GM18511 (cell line): ENCODE measurements at regions not wholly inside any gene's neighbourhood (a gene's known extent, or its start where the extent isn't known, plus 50 kb on each side); places are given as distances from the start of the nearest gene placed in this dataset.
"Not testable (repeated sequence)": the region's sequence is repeated elsewhere in the genome, so short reads cannot be mapped to it uniquely, and the experiment has no call there.

Experiments used
- ATAC-seq: cut with Tn5 transposase; IDR thresholded peaks from one replicate; pipeline ENCODE4 v1.9.1; 2021; ENCODE audit warnings: mild to moderate bottlenecking, moderate library complexity; ENCODE audit not compliant: unreplicated experiment

DNA sequence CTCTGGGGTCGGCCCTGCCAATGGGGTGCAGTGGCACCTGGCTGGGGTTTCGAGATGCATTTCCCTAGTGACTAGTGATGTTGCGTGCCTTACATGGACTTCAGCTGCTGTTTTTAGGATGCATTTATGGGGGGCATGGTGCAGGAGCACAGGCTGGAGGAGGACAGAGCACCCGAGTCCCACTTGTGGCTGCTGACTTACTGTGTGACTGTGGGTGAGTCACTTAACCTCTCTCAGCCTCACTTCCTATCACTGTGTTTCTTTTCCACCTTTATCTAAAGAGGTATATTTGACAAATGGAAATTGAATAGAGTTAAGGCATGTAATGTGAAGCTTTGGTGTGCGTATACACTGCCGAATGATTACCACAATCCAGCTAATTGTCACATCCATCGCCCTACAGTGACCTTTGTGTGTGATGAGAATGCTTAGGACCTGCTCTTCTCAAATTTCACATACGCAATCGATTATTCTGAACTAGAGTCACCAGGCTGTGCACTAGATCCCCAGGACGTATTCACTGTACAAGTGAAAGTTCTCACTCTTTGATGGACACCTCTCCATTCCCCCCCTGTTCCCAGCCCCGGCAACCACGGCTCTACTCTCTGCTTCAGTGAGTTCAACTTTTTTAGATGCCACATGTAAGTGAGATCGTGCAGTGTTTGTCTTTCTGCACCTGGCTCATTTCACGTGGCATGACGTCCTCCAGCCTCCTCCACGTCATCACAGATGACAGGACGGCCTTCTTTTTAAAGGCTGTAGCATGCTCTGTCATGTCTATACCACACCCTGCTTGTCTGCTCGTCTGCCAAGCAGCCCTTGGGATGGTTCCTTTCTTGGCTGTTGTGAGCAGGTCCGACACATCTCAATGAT is 202.3 kb downstream of the NPIPB11 start:
- not testable (repeated sequence) for ATAC-seq

DNA sequence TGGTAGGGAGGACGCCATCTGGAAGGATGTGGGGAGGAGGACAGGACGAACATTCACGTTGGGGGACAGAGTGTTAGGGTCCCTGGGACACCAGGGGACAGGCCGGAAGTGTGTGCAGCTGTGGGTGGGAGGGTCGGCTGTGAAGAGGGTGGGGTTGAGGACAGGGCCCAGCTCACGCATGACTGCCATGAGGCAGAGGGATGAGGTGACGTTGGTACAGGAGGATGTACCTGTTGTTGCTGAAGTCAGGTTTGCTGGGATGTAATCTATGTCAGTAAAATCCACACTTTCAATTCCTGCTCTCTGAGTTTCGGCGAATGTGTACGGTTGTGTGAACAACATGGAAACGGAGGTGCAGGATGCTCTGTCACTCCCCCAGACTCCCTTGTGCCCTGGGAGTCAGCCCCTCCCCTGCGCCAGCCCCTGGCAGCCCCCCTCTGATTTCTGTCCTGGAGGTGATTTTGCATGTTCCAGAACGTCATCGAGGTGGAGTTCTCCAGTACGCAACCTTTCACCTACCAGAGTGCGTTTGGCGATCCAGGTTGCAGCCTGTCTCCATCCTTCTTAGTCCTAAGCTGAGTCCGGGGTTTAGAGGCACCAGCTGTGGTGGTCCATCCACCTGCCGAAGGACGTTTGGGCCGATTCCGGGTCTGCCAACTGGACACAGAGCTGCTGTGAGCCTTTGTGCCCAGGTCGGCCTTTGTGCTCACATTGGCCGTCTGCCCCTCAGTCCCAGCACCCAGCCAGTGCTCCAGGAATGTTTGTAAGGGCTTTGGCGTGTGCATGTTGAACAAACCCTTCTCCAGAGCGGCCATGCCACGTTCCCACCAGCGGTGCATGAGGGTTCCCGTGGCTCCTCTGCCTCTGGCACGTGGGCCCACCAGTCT is 203.2 kb downstream of the NPIPB11 start:
- not testable (repeated sequence) for ATAC-seq

DNA sequence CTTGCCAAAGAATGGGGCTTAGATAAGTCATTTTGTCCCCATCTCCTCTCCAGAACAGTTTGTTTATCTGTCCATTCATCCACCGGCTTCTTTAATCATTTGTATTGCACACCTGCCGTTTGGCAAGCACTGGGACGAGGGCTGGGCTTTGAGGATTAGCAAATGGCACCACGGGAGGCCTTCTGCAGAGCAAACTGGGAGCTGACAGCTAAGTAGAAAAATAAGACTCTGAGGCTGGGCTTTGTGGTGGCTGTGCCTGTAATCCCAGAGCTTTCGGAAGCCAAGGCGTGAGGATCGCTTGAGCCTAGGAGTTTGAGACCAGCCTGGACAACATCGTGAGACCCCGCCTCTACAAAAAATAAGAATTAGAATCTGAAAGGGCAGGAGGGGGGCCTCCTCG is 203.9 kb downstream of the NPIPB11 start:
- not testable (repeated sequence) for ATAC-seq

DNA sequence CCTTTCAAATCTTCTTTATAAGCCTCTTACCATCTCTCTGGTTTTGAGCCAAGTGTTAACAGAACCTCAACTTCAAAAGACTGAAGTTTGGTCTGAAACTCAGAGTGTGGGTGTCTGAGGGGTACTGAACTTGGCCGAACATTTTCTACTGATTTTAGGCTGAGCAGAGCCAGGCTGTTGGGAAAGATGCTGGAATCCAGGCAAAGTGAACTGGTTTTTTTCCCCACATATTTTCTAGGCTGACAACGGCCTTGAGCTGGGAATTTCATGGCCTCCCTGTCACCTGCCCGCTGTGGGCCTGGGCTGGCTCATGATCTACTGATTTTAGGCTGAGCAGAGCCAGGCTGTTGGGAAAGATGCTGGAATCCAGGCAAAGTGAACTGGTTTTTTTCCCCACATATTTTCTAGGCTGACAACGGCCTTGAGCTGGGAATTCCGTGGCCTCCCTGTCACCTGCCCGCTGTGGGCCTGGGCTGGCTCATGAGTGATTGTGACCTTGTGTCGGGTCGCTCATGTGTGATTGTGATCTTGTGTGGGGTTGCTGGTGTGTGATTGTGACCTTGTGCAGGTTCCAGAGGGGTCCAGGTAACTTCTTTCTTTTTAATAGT is 204.4 kb downstream of the NPIPB11 start:
- ATAC-seq: not testable (repeated sequence)

DNA sequence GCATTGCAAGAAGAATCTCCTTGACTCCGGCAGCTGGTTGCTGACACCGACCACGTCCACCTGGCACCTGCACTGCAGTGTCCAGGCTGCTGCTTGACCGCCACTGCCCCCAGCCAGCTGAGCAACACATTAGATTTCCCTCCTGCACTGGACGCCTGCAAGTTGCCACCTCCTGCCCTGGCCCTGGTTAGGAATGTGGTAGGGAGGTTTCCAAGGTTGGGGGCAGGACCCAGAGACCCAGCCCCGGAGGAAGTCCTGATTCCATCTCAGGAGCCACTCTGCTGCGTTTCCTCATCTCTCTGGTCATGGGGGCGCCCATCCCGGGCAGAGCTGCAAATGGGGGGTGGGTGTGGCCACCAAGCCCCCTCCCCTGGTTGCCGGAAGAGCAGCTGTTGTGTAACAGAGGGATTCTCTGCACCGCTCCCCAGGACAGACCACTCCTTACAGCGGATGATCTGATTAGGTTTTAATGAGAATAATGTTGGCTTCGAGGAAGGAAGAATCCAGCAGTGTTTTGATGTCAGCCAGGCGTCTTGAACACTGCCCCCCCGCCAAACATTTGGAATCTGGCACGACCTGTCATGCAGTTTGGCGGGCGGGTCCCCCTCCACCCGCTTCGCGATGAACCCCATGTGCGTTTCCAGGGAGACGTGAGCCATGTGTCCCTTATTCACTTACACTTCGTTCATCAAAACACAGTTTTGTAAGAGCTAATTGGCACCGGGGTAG is 205.1 kb downstream of the NPIPB11 start:
- ATAC-seq: not testable (repeated sequence)

DNA sequence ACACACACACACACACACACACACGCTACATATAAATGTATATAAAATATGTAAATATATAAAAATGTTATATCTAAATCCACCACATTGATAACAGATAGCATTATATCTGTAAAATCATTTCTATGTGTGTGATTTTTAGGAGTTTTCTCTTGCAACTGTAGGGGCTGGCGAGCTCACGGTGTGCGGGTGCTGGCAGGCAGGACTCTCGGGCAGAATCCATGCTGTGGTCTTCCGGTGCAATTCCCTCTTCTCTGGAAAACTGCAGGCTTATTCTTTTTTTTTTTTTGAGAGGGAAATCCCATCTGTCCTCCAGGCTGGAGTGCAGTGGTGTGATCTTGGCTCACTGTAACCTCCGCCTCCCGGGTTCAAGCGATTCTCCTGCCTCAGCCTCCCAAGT is 205.8 kb downstream of the NPIPB11 start:
- not testable (repeated sequence) for ATAC-seq

DNA sequence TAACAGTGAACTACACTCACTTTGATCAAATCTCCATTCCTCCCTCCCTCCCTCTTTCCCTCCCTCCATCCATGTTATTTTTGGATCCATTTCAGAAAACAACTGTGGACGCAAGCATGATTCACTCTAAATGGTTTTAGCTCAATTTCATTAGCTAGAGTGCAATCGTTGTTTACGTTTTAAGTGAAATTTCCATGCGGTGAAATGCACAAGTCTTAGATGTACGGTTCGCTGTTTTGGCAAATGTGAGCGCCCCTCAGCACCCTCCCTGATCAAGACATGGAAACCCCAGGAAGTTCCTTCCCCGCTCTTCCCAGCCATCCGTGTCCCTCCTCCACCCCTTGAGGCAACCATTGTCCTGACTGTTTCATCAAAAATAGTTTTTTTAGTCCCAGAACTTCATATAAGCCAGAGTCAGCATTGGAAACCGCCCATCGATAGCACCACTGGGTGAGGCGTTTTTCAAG is 206.3 kb downstream of the NPIPB11 start:
- ATAC-seq: not testable (repeated sequence)

DNA sequence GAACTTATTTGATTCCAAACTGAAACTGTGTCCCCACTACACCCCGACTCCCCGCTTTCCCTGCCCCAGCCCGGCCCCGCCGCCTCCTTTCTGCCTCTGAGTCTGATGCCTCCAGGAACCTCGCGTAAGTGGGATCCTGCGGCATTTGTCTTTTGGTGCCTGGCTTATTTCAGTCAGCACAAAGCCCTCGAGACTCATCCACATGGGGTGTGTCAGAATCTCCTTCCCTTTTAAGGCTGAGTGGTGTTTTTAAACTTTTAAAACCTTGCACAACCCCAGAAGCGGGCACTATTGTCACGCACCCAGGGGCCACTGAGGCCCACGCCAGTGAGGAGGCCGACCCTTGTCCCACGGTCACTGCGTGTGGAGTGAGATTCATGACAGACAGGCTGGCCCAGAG is 206.9 kb downstream of the NPIPB11 start:
- ATAC-seq: not testable (repeated sequence)

DNA sequence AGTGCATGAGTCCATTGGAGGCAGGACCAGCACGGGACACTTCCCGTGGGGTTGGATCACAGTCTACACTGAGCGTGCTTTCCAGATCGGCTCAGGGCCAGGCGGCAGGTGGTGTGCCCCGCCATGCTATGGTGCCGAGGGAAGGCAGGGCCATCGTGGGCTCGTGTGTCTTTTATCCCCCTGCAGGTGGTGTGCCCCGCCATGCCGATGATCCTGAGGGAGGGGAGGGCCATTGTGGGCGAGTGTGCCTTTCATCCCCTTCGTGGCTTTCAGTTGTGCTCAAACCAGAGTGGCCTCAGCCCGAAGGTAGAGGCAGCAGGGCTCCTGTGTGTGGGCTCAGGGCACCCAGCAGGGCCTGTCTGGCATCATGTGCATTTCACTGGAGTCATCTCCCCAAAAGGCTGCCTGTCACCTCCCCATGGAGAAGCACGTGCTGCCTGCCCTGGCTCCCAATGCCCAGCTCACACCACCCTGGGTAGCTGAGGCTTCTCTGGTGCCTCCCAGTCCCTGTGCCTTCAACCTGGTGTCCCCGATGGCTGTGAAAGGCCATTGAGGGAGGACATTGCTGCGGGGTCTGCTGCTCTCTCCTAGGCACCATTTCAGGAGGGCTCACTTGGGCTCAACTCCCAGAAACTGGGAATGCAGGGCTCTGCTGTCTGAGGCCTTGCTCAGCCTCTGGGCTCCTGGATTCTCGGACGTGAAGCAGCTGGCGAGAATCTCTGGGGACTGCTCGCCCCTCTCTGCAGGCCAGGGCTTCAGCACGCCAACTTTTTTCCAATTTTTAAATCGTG is 207.6 kb downstream of the NPIPB11 start:
- no peak for ATAC-seq

DNA sequence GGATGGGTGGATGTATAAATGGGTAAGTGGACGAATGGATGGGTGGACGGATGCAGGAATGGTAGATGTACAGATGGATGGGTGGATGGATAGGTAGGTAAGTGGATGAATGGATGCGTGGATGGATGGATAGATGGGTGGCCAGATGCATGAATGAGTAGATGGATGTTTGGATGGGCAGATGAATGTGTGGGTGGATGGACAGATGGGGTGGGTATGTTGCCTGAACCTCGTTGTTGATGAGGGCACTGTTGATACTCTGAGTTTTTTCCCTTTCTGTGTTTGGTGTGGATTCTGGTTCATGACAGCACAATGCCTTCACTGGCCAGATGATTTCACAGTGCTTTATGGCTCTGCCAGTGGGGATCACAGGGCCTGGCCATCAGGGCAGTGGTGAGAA is 208.3 kb downstream of the NPIPB11 start:
- no peak for ATAC-seq

DNA sequence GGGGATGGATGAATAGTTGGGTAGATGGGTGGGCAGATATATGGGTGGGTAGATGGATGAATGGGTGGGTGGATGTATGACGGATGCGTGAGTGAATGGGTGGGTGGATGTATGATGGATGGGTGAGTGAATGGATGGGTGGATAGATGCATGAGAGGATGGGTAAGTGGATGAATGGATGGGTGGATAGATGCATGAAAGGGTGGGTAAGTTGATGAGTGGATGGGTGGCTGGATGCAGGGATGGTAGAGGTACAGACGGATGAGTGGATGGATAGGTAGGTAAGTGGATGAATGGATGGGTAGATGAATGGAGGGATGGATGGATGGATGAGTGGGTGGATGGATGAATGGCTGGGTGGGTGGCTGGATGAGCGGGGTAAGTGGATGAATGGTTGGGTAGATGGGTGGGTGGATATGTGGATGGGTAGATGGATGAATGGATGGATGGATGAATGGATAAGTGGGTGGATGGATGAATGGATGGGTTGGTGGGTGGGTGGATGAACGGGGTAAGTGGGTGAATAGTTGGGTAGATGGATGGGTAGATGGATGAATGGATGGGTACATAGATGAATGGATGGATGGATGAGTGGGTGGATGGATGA is 208.9 kb downstream of the NPIPB11 start:
- ATAC-seq: not testable (repeated sequence)

DNA sequence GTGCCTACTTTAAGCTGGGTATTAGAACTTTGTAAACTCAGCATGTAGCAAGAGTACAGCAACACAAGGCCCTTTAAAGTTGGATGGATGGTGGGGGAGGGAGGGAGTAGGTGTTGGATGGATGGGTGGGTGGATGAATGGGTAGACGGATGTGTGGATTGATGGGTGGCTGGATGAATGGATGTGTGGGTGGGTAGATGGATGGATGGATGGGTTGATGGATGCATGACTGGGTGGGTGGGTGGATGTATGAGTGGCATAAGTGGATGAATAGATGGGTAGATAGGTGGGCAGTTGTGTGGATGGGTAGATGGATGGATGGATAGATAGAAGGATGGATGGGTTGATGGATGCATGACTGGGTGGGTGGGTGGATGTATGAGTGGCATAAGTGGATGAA is 209.8 kb downstream of the NPIPB11 start:
- not testable (repeated sequence) for ATAC-seq

DNA sequence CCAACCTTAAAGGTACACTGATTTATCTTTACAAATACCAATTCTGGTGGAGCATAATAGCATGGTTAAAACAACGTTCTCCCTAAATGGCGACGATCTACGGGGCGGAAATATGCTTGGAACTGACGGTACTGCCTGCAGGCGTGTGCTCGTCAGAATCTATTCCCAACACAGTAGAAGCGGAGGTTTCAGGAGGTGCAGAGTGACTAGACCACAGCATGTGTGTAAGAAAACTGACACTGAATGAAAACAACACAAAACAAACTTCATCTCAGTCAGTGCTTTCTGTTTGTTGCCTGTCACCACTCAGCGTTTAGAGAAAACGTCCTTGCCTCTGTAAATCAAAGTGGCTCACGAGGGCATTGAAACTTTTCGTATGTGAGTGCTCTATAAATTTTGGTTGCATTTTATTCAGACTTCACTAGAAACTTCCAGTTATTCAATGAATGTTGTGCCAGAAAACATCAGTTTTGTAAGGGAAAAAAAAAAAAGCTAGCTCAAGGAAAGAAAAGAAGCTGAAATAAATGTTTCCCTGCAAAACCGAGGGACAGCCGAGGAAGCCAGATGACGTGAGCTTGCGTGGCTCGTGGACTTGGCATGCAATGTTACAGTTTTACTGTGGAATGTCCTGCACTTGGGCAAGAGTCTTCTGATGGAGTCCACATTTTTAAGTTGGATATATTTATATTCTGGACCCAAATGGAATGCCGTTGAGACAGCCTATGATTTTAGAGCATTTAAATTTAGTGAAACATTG is 210.4 kb downstream of the LAT start:
- not testable (repeated sequence) for ATAC-seq

DNA sequence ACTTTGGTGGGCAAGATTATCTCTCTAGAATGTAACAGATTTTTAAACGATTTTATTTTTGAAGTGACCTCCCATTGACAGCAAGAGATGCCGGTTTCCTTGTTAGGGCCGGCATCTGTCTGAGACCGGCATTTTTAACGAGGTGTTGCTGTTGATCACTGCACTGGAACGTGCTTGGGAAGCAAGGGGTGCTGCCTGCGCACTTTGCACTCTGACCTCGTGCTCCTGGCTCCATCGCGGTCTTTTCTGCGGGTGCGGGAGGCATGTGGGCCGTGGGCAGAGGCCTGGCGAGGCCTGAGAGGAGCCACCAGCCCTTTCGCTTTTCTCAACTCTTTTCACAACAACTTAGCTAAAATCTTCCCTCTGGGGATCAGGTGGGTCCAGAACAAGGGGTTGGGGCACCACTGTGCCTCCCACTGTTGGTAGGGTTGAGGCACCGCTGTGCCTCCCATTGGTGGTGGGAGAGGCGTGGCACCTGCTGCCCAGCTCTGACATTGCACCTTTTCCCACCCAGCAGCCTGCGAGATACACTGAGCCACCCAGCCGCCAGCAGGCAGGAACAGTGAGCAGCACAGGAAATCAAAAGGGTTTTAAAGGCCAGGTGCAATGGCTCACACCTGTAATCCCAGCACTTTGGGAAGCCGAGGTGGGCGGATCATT is 209.5 kb downstream of the LAT start:
- not testable (repeated sequence) for ATAC-seq

DNA sequence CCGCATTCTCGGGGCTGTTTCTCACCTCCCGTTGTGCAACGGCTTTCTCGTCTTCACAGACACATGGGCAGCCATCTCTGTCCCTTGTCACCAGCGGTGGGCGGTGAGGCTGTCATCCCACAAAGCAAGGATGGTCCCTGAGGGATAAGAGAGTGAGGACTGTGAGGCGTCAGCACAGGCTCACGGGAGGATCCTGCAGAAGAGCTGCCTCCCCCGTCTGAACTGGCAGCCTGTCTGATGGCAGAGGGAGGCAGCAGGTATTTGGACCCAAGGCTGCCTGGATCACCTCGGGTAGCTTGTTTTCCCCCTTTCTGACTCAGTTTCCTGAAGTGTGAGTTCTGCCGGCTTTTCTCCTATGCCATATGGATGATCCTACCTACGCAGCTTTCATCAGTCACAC is 208.8 kb downstream of the LAT start:
- not testable (repeated sequence) for ATAC-seq

DNA sequence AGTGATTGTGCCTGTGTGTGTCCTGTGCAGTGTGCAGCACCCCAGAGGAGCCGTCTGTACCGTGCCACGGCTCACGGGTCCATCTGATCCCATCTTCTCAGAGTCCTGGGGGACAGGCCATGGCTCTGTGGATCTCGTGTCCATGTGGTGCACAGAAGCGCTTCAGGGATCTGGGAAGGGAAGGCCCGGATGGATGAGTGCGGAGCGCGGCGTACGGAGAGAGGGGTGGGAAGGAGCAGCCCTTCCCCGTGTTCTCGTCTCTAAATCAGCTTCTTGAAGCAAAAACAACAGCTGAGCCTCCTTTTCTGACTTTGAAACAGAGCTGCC is 208.4 kb downstream of the LAT start:
- not testable (repeated sequence) for ATAC-seq

DNA sequence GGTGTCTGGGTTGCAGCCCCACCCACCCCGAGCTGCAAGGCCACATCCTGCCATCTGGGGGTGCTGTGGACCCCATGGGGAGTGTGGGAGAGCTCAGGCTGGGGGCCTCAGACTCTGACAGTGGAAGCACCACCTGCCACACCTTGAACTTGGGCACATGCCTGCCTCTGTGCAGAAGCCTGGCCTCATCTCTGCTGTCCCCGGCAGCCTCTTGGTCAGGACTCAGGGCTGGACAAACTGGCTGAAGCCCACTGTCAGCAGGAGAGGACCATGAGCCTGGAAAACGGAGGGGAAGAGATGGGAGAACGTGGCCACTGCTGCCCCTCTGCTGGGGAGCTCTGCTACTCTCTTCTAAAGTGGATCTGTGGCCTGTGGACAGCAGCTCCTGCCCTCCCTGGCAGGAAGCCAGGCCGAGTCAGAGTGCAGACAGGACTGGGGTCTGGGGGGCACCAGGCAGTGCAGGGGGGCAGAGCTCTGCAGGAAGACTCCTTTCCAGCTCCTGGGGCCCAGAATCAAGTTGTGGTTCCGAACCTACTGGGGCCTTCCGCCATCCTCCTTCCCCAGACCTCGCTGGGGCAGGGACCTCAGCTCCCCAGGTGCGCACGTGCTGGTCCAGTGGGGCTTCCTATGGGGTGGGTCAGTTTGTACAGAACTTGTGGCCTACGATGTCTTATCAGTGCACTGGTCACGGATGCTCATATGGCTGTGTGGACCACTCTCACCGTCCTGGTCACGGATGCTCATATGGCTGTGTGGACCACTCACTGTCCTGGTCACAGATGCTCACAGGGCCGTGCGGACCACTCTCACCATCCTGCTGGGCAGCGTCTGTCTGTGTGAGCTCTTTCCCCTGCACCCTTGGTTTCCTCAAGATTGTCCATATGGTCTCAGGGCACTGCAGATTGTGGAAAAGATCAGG is 207.7 kb downstream of the LAT start:
- ATAC-seq: no peak
